ENCODE measurements at regions not wholly inside any gene's neighbourhood (a gene's known extent, or its start where the extent isn't known, plus 50 kb on each side); places are given as distances from the start of the nearest gene placed in this dataset.
A peak's percentile ranks its signal among the peaks of the same experiment; 100 is the strongest.

DNA sequence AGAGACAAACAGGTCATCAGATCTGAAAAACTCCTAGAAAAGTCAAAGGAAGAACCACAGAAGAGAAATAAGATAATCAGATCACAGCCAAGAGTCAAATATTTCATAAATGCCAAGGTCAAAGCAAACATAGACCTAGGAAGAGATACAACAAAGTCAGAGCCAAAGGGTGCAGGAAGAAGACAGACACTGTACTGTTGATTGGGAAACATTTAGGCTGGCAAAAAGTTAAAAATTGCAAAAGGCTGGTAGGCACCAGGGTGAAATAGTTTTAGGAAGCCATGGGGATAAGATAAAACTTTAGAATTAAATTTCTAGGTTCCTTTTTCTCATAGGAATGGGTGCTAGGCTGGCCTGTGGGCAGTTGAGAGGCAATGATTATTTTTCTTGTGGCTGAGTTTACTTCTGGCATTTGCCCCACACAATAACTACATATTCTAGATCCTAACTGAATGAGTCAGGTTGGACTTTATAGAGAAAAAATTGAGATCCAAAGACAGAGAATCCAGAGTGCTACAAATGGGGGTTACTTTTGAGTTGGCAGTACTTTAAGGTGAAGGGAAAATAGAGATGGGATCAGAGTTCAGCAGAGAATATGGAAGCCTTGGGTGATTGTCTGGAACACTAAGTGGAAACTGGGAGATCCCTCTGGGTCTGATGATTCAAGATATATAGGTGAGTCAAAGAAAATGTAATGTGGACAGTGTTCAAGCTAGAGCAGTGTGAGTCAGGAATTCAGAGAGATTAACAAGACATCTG is 215.5 kb downstream of the C12orf50 start:
- TF ChIP-seq POLR2A (IDR thresholded peaks at IDR 0.05), result no peak
- TF ChIP-seq, protein P1, sequence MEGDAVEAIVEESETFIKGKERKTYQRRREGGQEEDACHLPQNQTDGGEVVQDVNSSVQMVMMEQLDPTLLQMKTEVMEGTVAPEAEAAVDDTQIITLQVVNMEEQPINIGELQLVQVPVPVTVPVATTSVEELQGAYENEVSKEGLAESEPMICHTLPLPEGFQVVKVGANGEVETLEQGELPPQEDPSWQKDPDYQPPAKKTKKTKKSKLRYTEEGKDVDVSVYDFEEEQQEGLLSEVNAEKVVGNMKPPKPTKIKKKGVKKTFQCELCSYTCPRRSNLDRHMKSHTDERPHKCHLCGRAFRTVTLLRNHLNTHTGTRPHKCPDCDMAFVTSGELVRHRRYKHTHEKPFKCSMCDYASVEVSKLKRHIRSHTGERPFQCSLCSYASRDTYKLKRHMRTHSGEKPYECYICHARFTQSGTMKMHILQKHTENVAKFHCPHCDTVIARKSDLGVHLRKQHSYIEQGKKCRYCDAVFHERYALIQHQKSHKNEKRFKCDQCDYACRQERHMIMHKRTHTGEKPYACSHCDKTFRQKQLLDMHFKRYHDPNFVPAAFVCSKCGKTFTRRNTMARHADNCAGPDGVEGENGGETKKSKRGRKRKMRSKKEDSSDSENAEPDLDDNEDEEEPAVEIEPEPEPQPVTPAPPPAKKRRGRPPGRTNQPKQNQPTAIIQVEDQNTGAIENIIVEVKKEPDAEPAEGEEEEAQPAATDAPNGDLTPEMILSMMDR (IDR thresholded peaks at IDR 0.05), result no peak
- peak; percentile 64 to 73 (median 72) for ATAC-seq

DNA sequence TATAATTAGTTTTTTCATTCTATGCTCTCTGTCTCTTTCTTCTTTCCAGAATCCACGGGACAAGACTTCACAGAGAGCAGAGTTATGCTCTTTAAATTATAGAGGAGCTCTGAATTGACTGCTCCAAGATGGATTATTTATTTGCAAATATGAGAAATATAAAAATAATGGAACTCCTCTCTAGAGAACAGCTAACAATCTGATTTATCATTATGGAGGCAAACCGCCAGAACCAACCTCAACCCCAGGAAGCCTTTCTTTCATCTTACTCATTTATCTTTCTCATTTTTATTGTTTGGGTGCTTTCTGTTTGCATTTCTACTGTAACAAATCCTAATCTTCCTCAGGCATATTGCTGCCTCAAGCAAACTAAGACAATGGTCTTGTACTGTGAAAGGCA is 216.5 kb downstream of the C12orf50 start:
- intact Hi-C loops (cut with DNase I), result no loop called here
- TF ChIP-seq, protein P1 (IDR thresholded peaks at IDR 0.05), result no peak
- TF ChIP-seq POLR2A (IDR thresholded peaks at IDR 0.05), result no peak
- no peaks in the 10 kb centered on the region for H3K27me3 ChIP-seq
- H3K4me3 ChIP-seq, result no peak overlapping the region
- no peak overlapping the region for H3K27ac ChIP-seq
- 70% methylated on average over 2 of the region's 2 CpGs for WGBS (ENCODE audit: insufficient coverage, low coverage, low lambda C conversion rate, missing lambda C conversion rate)
- H3K36me3 ChIP-seq, result no peaks in the 10 kb centered on the region
- peaks cover 0 to 26% (median 5%) of the 10 kb centered on the region in 4 donors for H3K4me1 ChIP-seq
- ATAC-seq, result no peak
- no peaks in the 10 kb centered on the region for H3K9me3 ChIP-seq
- no peak for DNase-seq

More for the DNA sequence above, 215.5 kb downstream of the C12orf50 start:
- DNase-seq, result no peak
- Histone ChIP-seq H3K36me3 (no peaks in the 10 kb centered on the region), H3K9me3 (no peaks in the 10 kb centered on the region), H3K27me3 (no peaks in the 10 kb centered on the region), H3K4me1 (peaks cover 0 to 32% (median 5%) of the 10 kb centered on the region in 4 donors), H3K4me3 (no peak overlapping the region), H3K27ac (peak overlapping the region in 1 of 3 donors; percentile 44)
- intact Hi-C loops (cut with DNase I), result no loop called here

DNA sequence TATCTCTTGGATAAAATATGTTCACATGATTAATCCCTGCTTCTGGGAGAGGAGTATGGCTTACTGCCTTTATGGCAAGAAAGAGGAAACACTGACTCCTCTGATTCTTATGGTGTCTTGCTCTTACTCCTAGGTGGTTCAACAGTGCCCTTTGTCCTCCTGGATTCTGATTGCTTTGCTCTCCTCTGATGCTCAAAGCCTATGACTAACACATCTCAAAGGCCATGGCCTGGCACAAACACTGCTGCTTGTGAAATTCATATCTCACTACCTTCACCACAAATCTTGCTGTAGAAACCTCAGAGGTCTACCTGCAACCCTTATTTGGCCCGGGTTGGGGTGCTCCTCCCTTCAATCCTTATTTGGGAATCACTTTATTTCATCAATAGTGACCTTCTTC is 217.2 kb downstream of the C12orf50 start:
- ATAC-seq (peak in 2 of 4 donors; percentile 37 to 65), DNase-seq (no peak)
- Histone ChIP-seq H3K9me3 (no peaks in the 10 kb centered on the region), H3K27me3 (no peaks in the 10 kb centered on the region), H3K27ac (no peak overlapping the region), H3K4me1 (peaks cover 0 to 26% (median 5%) of the 10 kb centered on the region in 4 donors), H3K36me3 (no peaks in the 10 kb centered on the region), H3K4me3 (no peak overlapping the region)
- TF ChIP-seq, protein P1 (IDR thresholded peaks at IDR 0.05), result no peak
- TF ChIP-seq POLR2A (IDR thresholded peaks at IDR 0.05), result no peak
- intact Hi-C loops (cut with DNase I), result no loop called here
- 20% methylated on average over 1 of the region's 1 CpG for WGBS (ENCODE audit: insufficient coverage, low coverage, low lambda C conversion rate, missing lambda C conversion rate)

DNA sequence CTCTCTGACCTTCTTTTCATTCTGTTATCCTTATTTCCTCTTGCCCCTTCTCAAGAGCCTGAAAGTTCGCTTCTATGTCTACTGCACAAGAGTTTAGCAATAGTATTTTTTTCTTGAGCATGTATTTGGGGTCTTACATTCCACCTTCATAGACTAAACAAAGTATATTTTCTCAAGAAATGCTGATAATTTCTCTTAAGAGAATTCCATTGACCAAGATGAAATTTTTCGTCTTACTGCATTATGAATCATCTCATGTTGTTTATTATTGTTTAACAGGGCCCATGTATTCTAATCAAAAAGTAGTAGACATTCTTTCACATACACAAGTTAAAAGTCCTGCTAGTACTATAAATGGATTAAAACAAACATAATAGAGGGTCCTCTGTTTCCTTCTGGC is 219.3 kb downstream of the C12orf50 start:
- H3K27me3 ChIP-seq, result no peaks in the 10 kb centered on the region
- no peak for ATAC-seq
- no peak overlapping the region for H3K4me3 ChIP-seq
- no peak overlapping the region for H3K27ac ChIP-seq
- intact Hi-C loops (cut with DNase I), result no loop called here
- no peak for DNase-seq
- no peaks in the 10 kb centered on the region for H3K36me3 ChIP-seq
- WGBS (ENCODE audit: insufficient coverage, low coverage, low lambda C conversion rate, missing lambda C conversion rate), result 79% methylated on average over 2 of the region's 2 CpGs
- H3K4me1 ChIP-seq, result peaks cover 0 to 18% (median 5%) of the 10 kb centered on the region in 4 donors
- no peaks in the 10 kb centered on the region for H3K9me3 ChIP-seq
- TF ChIP-seq, protein P1 (IDR thresholded peaks at IDR 0.05), result no peak
- no peak for TF ChIP-seq POLR2A (IDR thresholded peaks at IDR 0.05)
